ENCODE measurements at regions not wholly inside any gene's neighbourhood (a gene's known extent, or its start where the extent isn't known, plus 50 kb on each side); places are given as distances from the start of the nearest gene placed in this dataset.

DNA sequence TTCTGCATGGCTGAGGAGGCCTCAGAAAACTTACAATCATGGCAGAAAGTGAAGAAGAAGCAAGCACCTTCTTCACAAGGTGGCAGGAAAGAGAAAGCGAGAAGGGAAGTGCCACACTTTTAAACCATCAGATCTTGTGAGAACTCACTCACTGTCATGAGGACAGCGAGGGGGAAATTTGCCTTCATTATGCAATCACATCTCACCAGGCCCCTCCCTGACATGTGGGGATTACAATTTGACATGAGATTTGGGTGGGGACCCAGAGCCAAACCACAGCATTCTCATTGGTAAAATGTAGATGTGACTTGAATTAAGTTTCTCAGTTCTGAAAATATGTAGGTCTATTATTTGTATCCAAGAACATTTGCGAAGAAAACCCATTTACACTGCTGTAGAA, 854.8 kb downstream of the EPHA4 start:
- DNase-seq (ENCODE audit: low read depth): no peak
- TF ChIP-seq, protein P1, sequence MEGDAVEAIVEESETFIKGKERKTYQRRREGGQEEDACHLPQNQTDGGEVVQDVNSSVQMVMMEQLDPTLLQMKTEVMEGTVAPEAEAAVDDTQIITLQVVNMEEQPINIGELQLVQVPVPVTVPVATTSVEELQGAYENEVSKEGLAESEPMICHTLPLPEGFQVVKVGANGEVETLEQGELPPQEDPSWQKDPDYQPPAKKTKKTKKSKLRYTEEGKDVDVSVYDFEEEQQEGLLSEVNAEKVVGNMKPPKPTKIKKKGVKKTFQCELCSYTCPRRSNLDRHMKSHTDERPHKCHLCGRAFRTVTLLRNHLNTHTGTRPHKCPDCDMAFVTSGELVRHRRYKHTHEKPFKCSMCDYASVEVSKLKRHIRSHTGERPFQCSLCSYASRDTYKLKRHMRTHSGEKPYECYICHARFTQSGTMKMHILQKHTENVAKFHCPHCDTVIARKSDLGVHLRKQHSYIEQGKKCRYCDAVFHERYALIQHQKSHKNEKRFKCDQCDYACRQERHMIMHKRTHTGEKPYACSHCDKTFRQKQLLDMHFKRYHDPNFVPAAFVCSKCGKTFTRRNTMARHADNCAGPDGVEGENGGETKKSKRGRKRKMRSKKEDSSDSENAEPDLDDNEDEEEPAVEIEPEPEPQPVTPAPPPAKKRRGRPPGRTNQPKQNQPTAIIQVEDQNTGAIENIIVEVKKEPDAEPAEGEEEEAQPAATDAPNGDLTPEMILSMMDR (IDR thresholded peaks at IDR 0.05; ENCODE audit: low read length, missing control alignments): no peak
- no peak overlapping the region for H3K4me3 ChIP-seq (replicated peaks; ENCODE audit: low read depth, low read length)

DNA sequence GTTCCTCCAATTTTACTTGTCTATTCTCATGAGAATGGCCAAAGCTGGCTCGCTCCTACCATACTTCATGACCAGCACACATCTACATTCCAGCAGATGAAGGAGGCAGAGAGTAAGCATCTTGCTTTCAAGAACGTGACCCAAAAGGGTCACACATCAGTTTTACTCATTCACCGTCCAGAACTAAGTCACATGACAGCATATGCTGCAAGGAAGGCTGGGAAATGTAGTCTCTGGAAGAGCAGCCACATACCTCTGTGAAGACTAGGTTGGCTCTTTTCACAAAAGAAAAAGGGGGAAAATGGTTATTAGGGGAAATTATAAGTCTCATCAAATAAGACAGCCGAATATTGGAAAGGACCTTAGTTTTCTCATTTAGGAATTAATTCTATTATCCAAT, 835.3 kb downstream of the EPHA4 start:
- TF ChIP-seq, protein P1 (IDR thresholded peaks at IDR 0.05; ENCODE audit: low read length, missing control alignments): no peak
- no peak overlapping the region for H3K4me3 ChIP-seq (replicated peaks; ENCODE audit: low read depth, low read length)
- no peak for DNase-seq (ENCODE audit: low read depth)

DNA sequence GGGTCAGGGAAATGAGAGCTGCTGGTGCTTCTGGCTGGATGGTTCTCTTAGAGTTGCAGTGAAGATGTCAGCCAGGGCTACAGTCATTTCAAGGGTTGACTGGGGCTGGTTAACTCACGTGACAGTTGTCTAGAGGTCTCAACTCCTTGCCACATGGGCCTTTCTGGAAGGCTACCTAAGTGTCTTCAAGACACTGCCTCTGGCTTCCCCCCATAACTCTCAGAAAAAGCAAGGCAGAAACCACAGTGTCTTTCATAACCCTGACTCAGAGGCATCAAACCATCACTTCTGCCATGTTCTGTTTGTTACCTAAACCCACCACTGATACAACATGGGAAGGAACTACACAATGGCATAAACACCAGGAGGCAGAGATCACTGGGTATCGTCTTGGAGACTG, 828.9 kb downstream of the EPHA4 start:
- no peak for DNase-seq (ENCODE audit: low read depth)
- no peak overlapping the region for H3K4me3 ChIP-seq (replicated peaks; ENCODE audit: low read depth, low read length)
- TF ChIP-seq, protein P1 (IDR thresholded peaks at IDR 0.05; ENCODE audit: low read length, missing control alignments): no peak

DNA sequence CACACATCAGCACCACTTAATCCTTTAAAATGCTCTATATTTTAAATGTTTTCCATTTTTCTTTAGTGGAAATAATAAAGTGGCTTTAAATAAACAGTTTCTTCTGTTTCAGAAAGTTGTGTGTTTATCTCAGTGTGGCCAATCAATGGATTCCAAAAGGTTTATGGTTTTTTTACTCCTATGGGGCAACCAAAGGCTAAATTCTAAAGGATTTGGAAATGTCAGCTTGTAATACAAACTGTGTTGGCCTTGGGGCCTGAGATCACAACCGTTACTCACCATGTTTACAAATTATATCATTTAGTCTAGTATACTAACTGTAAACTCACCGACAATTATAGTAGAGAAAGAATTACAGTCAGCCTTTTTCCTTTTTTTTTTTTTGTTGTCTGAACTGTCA, 827.2 kb downstream of the EPHA4 start:
- no peak for DNase-seq (ENCODE audit: low read depth)
- H3K4me3 ChIP-seq (replicated peaks; ENCODE audit: low read depth, low read length): no peak overlapping the region
- TF ChIP-seq, protein P1 (IDR thresholded peaks at IDR 0.05; ENCODE audit: low read length, missing control alignments): no peak

DNA sequence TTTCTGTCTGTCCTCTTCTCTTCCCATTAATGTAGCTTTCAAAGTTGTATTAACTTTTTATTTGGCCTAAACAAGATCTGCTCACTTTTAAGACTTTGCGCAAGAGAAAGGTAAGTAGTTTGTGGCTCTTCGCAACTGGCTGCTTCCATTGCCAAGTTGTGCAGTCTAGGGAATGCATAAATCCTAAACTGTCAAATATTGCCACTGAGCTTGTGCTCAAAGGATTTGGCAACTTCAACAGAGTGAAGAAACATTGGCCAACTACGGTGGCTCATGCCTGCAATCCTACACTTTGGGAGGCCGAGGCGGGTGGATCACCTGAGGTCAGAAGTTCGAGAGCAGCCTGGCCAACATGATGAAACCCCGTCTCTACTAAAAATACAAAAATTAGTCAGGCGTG, 826.4 kb downstream of the EPHA4 start:
- H3K4me3 ChIP-seq (replicated peaks; ENCODE audit: low read depth, low read length): no peak overlapping the region
- no peak for DNase-seq (ENCODE audit: low read depth)
- TF ChIP-seq, protein P1 (IDR thresholded peaks at IDR 0.05; ENCODE audit: low read length, missing control alignments): no peak

DNA sequence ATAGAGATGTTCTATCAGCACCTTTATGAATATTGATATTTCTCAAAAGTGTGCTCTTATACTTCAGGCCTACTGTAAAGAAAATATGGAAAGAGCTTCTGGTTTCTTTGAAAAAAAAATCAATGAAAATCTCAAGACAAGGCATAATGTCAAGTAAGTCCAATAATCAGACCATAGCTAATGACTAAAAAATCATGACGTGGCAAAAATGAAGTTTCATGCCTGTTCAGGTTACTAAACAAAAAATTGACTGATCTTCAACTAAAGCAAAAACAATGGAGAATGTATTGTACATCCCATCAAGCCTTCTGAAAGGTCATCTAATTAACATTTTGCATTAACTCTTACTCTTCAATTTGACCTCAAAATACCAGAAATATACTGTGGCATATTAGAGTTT, 824.4 kb downstream of the EPHA4 start:
- TF ChIP-seq, protein P1 (IDR thresholded peaks at IDR 0.05; ENCODE audit: low read length, missing control alignments): no peak
- H3K4me3 ChIP-seq (replicated peaks; ENCODE audit: low read depth, low read length): no peak overlapping the region
- no peak for DNase-seq (ENCODE audit: low read depth)

DNA sequence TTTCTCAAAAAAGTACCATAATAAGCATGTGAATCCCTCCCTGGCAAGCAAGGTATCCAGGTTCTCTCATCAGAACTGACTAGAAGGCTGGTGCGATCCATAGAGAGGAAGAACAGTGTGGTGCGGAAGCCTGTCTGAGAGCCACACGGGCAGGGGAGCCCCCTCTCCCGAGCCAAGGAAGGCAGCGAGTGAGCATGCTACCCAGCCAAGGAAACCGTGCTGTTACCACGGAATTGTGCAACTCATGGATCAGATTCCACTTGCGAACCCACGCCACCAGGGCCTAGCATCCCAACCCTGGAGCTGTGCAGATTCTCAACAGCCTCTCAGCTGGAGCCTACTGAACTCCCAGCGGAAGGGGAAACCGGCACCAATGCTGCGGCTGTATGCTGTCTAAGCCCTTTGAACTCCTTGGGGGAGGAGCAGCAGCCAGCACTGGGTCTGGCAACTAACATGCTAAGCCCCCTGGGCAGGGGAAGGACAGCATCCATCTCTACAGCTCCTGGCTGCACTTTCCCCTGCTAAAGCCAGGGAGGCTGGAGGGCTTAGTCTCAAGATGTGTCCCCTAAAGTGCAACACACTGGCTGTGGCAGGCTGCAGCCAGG, 823.1 kb downstream of the EPHA4 start:
- no peak overlapping the region for H3K4me3 ChIP-seq (replicated peaks; ENCODE audit: low read depth, low read length)
- TF ChIP-seq, protein P1 (IDR thresholded peaks at IDR 0.05; ENCODE audit: low read length, missing control alignments): no peak
- DNase-seq (ENCODE audit: low read depth): no peak
